Esophagus squamous epithelium (tissue), 5 donors: ENCODE measurements at regions not wholly inside any gene's neighbourhood (a gene's known extent, or its start where the extent isn't known, plus 50 kb on each side); places are given as distances from the start of the nearest gene placed in this dataset.

ENCODE experiments used
- DNase-seq: peaks from one replicate; lab custom pipeline; 2025; lab: John Stamatoyannopoulos, UW
- H3K27ac ChIP-seq, 4 donors: fragments of 200-600 bp; sonication (generic); one replicate each; pipeline ENCODE4 v1.5.1; 2016 to 2019; ENCODE audit warnings: mild to moderate bottlenecking in 1 of 4
- H3K27me3 ChIP-seq, 4 donors: fragments of 200-600 bp; sonication (generic); 1 replicate in 3 of 4; 2 replicates in 1 of 4; pipeline versions ENCODE4 v1.5.1 to v1.6.0; 2017 to 2021; ENCODE audit warnings: antibody characterized with exemption in 1 of 4
- H3K36me3 ChIP-seq, 3 donors: fragments of 200-600 bp; sonication (generic); one replicate each; pipeline ENCODE4 v1.5.1; 2016 to 2019
- H3K4me1 ChIP-seq, 3 donors: fragments of 200-600 bp; sonication (generic); one replicate each; pipeline ENCODE4 v1.5.1; 2017 to 2019
- H3K4me3 ChIP-seq, 4 donors: fragments of 200-600 bp; sonication (generic); 1 replicate in 3 of 4; 2 replicates in 1 of 4; pipeline ENCODE4 v1.5.1; 2016 to 2019; ENCODE audit warnings: mild to moderate bottlenecking in 2 of 4, moderate library complexity in 1 of 4
- H3K9me3 ChIP-seq, 3 donors: fragments of 200-600 bp; sonication (generic); one replicate each; pipeline ENCODE4 v1.5.1; 2016 to 2019
- POLR2A ChIP-seq, 4 donors: fragments of 450-650 bp; IDR thresholded peaks; one replicate each; pipeline ENCODE4 v1.6.1; 2017; ENCODE audit warnings: antibody characterized with exemption in 4 of 4, mild to moderate bottlenecking in 4 of 4, moderate library complexity in 3 of 4
- WGBS, 2 donors: methylation state at CpG; one replicate each; pipeline ENCODE4 v1.1.5; 2018; 5-methylcytosine and 5-hydroxymethylcytosine counted together
- intact Hi-C: fragments of 100-400 bp; cut with DNase I; formaldehyde crosslinking; loops from one replicate; pipeline ENCODE4 v1.15.0; 2022
- TF ChIP-seq, protein P1 (sequence below), 6 experiments: fragments of 450-650 bp in 4 of 6; fragments of 200-600 bp in 2 of 6; sonication (generic) in 2 of 6; IDR thresholded peaks; one replicate each; pipeline ENCODE4 v1.5.1; 2016 to 2019; ENCODE audit warnings: antibody characterized with exemption in 6 of 6, mild to moderate bottlenecking in 4 of 6, moderate library complexity in 4 of 6
- donor health status: DM: yes; HTN: yes; CAD: no.

DNA sequence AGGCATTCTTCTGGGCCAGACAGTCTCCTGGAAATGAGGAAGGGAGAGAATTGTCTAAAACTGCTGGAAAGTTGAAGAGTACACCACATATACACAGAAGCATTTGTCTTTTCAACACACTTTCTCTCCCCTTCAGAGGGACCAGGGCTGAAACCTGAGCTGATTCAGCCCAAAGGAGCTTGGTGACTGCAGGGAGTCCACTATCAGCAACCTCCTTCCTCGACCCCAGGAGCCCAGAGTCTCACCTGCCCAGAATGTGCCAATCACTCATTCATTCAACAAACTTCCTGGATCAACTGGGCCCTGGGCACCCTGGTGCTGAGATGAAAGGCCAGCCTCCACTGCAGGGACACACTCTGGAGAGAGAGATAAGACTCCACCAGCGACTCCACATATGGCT, 128.9 kb upstream of the VSTM2B start:
- peaks cover 0 to 1% (median 0%) of the 10 kb centered on the region in 3 donors for H3K9me3 ChIP-seq
- peaks cover 0 to 9% (median 0%) of the 10 kb centered on the region in 3 donors for H3K4me1 ChIP-seq
- peaks cover 0 to 14% (median 0%) of the 10 kb centered on the region in 4 donors for H3K27me3 ChIP-seq
- H3K36me3 ChIP-seq = no peaks in the 10 kb centered on the region
- 67 to 80% methylated on average over 1 of the region's 2 CpGs for WGBS, 2 donors
- H3K27ac ChIP-seq = no peak overlapping the region
- TF ChIP-seq POLR2A (IDR thresholded peaks at IDR 0.05) = no peak
- TF ChIP-seq, protein P1, sequence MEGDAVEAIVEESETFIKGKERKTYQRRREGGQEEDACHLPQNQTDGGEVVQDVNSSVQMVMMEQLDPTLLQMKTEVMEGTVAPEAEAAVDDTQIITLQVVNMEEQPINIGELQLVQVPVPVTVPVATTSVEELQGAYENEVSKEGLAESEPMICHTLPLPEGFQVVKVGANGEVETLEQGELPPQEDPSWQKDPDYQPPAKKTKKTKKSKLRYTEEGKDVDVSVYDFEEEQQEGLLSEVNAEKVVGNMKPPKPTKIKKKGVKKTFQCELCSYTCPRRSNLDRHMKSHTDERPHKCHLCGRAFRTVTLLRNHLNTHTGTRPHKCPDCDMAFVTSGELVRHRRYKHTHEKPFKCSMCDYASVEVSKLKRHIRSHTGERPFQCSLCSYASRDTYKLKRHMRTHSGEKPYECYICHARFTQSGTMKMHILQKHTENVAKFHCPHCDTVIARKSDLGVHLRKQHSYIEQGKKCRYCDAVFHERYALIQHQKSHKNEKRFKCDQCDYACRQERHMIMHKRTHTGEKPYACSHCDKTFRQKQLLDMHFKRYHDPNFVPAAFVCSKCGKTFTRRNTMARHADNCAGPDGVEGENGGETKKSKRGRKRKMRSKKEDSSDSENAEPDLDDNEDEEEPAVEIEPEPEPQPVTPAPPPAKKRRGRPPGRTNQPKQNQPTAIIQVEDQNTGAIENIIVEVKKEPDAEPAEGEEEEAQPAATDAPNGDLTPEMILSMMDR (IDR thresholded peaks at IDR 0.05) = no peak
- intact Hi-C loops = no loop called here
- no peak overlapping the region for H3K4me3 ChIP-seq
- no peak for DNase-seq

DNA sequence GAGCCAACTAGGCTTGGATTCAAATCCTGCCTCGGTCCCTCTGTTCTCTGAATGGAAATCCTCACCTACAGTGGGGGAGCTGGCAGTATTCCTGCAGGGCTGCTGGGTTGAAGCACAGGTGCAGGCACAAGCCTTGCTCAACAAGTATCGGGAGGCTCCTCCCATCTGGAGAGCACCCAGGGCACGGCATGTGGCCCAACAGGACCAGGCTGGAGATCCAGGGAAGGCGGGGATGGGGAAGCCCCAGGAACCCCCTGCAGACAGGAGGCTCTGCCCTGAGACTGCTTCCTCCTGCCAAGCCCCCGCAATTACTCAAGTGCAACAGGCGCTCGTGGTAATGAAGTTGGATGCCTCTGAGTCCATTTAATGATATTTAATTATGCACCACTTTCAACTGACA, 128.0 kb upstream of the VSTM2B start:
- no peak for TF ChIP-seq POLR2A (IDR thresholded peaks at IDR 0.05)
- TF ChIP-seq, protein P1 (IDR thresholded peaks at IDR 0.05) = no peak
- Histone ChIP-seq H3K4me1 (peaks cover 0 to 9% (median 0%) of the 10 kb centered on the region in 3 donors), H3K4me3 (no peak overlapping the region), H3K27ac (no peak overlapping the region), H3K36me3 (no peaks in the 10 kb centered on the region), H3K9me3 (no peaks in the 10 kb centered on the region), H3K27me3 (peaks cover 0 to 15% (median 0%) of the 10 kb centered on the region in 4 donors)
- intact Hi-C loops = no loop called here
- no peak for DNase-seq
- WGBS, 2 donors = 27% methylated on average over 5 of the region's 7 CpGs; no CpG with 5 or more reads in 1 of the 2 donors

DNA sequence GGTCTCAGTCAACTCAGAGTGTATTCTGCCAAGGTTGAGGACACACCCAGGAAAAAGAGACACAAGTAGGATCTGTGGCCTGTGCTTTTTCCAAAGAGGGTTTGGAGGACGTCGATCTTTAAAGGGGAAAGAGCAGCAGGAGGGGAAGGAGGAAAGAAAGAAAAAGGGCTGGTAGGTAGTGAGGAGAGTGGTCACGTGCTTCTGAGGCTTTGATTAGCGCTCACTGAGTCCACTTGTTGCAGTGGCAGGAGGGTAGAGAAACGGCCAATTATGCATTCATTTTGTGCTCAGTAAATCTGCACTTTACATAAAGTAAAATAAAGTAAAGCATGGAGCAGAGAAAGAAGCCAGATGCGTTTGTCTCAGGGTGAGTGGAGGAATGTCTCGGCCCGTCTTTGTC, 126.0 kb upstream of the VSTM2B start:
- Histone ChIP-seq H3K36me3 (no peaks in the 10 kb centered on the region), H3K27ac (no peak overlapping the region), H3K4me3 (no peak overlapping the region), H3K9me3 (no peaks in the 10 kb centered on the region), H3K27me3 (peaks cover 0 to 15% (median 0%) of the 10 kb centered on the region in 4 donors), H3K4me1 (peaks cover 2 to 17% (median 4%) of the 10 kb centered on the region in 3 donors)
- intact Hi-C loops = no loop called here
- no peak for DNase-seq
- TF ChIP-seq, protein P1 (IDR thresholded peaks at IDR 0.05) = no peak
- 55 to 63% methylated on average over 8 of the region's 8 CpGs for WGBS, 2 donors

DNA sequence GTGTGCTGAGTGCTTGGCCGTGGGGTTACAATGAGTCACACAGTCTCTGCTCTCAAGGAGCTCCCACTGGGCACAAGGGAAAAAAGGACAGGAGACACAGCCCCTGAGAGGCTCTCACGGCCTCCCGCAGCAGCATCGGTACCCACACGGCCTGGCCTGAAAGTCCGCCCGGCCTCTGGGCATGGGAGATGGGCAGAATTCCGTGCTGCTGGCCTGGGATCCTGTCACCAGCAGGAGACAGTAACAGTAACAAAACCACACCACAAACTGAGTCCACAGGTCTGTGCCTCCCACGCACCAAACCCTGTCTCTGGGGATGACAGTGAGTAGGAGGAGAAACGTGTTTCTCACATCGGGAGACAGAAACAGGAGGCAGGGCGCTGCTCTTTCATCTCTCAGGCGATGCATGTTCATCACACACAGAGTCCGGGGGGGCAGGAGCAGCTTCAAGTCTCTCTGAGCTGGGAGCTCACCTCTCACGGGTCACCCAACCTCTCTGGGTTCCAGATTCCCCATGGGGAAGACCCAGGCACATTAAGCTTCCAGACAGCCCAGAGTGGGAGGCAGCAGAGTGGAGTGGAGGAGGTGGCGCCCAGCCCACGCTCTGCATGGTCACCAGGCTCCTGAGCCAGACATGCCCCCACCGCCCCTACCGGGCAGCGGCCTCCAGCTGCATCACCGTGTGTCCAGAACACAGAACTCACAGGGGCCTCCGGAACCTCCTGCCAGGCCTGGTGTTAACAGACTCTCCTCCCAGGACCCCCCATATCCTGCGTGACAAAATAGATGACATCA, 124.7 kb upstream of the VSTM2B start:
- DNase-seq = no peak
- Histone ChIP-seq H3K27me3 (peaks cover 0 to 15% (median 0%) of the 10 kb centered on the region in 4 donors), H3K9me3 (no peaks in the 10 kb centered on the region), H3K36me3 (no peaks in the 10 kb centered on the region), H3K4me3 (no peak overlapping the region), H3K27ac (no peak overlapping the region), H3K4me1 (peaks cover 5 to 29% (median 15%) of the 10 kb centered on the region in 3 donors)
- intact Hi-C loops = no loop called here
- TF ChIP-seq, protein P1 (IDR thresholded peaks at IDR 0.05) = no peak
- no peak for TF ChIP-seq POLR2A (IDR thresholded peaks at IDR 0.05)
- 71 to 75% methylated on average over 13 to 20 of the region's 23 CpGs for WGBS, 2 donors

DNA sequence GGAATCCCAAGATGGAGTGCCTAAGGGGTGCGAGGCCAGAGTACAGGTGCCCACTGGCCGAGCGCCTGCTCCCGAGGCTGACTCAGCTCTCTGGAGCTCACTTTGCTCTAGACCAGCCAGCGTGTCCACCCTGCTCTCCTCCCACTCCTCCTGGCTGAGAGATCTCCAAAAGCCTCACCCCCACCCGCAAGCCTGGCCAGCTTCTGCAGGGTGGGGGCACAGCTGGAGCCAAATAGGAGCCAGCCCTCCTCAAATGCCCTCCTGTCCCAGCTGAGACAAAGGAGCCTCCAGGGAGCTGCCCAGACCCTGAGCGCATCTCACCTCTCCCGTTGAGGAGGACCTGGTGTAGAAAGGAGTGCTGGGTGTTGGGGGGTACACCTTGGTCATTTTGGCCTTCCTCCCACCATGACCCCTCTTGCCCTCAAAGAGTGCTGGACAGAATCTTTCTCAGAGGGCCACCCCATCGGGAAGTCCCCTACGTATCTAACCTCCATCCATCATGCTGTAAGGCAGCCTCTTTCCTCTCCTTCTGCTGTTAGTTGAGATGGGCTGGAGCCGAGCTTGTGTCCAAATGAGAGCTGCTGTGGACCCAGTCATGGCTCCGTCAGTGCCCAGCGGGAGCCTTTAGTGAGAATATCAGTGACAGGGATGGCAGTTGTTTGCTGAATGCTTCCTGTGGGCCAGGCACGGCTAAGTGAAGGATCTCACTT, 123.9 kb upstream of the VSTM2B start:
- no peaks in the 10 kb centered on the region for H3K9me3 ChIP-seq
- no peak overlapping the region for H3K27ac ChIP-seq
- intact Hi-C loops = no loop called here
- H3K27me3 ChIP-seq = peaks cover 0 to 15% (median 0%) of the 10 kb centered on the region in 4 donors
- H3K36me3 ChIP-seq = no peaks in the 10 kb centered on the region
- no peak for DNase-seq
- H3K4me3 ChIP-seq = no peak overlapping the region
- peaks cover 5 to 29% (median 15%) of the 10 kb centered on the region in 3 donors for H3K4me1 ChIP-seq
- TF ChIP-seq, protein P1 (IDR thresholded peaks at IDR 0.05) = no peak
- TF ChIP-seq POLR2A (IDR thresholded peaks at IDR 0.05) = no peak
- WGBS, 2 donors = 74% methylated on average over 6 to 7 of the region's 14 CpGs
